ENCODE measurements at regions not wholly inside any gene's neighbourhood (a gene's known extent, or its start where the extent isn't known, plus 50 kb on each side); places are given as distances from the start of the nearest gene placed in this dataset.
"Not testable (repeated sequence)": the region's sequence is repeated elsewhere in the genome, so short reads cannot be mapped to it uniquely, and the experiment has no call there.

GRCh38 chr6:81585686-81586085 lies 166.8 kb downstream of the TENT5A start:
- in situ Hi-C loops (cut with HindIII; ENCODE audit: low pct_unique_long_range_greater_than_20kb, low sequenced_read_pairs); DNase-seq (ENCODE audit: low read depth): not testable (repeated sequence)

- in situ Hi-C loops (cut with HindIII; ENCODE audit: low pct_unique_long_range_greater_than_20kb, low sequenced_read_pairs); DNase-seq (ENCODE audit: low read depth): not testable (repeated sequence)
Observed at GRCh38 chr6:81584156-81584555, 168.3 kb downstream of the TENT5A start.

- in situ Hi-C loops (cut with HindIII; ENCODE audit: low pct_unique_long_range_greater_than_20kb, low sequenced_read_pairs), result no loop called here
- DNase-seq (ENCODE audit: low read depth), result no peak
Observed at GRCh38 chr6:81575442-81575841, 177.0 kb downstream of the TENT5A start.

- in situ Hi-C loops (cut with HindIII; ENCODE audit: low pct_unique_long_range_greater_than_20kb, low sequenced_read_pairs), result no loop called here
- no peak for DNase-seq (ENCODE audit: low read depth)
Observed at GRCh38 chr6:81572020-81572419, 180.5 kb downstream of the TENT5A start.

GRCh38 chr6:81570681-81571080 lies 181.8 kb downstream of the TENT5A start:
- in situ Hi-C loops (cut with HindIII; ENCODE audit: low pct_unique_long_range_greater_than_20kb, low sequenced_read_pairs), result no loop called here
- no peak for DNase-seq (ENCODE audit: low read depth)

GRCh38 chr6:81568973-81569372 lies 183.5 kb downstream of the TENT5A start:
- in situ Hi-C loops (cut with HindIII; ENCODE audit: low pct_unique_long_range_greater_than_20kb, low sequenced_read_pairs), result no loop called here
- no peak for DNase-seq (ENCODE audit: low read depth)

GRCh38 chr6:81565071-81565470 lies 187.4 kb downstream of the TENT5A start:
- in situ Hi-C loops (cut with HindIII; ENCODE audit: low pct_unique_long_range_greater_than_20kb, low sequenced_read_pairs), result no loop called here
- DNase-seq (ENCODE audit: low read depth), result no peak

GRCh38 chr6:81564470-81565068 lies 187.9 kb downstream of the TENT5A start:
- in situ Hi-C loops (cut with HindIII; ENCODE audit: low pct_unique_long_range_greater_than_20kb, low sequenced_read_pairs), result no loop called here
- DNase-seq (ENCODE audit: low read depth), result no peak

- in situ Hi-C loops (cut with HindIII; ENCODE audit: low pct_unique_long_range_greater_than_20kb, low sequenced_read_pairs), result no loop called here
- peak; percentile 4 for DNase-seq (ENCODE audit: low read depth)
Observed at GRCh38 chr6:81562169-81562568, 190.3 kb downstream of the TENT5A start.

GRCh38 chr6:81561731-81562130 lies 190.8 kb downstream of the TENT5A start:
- no peak for DNase-seq (ENCODE audit: low read depth)
- in situ Hi-C loops (cut with HindIII; ENCODE audit: low pct_unique_long_range_greater_than_20kb, low sequenced_read_pairs), result no loop called here

- DNase-seq (ENCODE audit: low read depth), result peak; percentile 12
- in situ Hi-C loops (cut with HindIII; ENCODE audit: low pct_unique_long_range_greater_than_20kb, low sequenced_read_pairs), result no loop called here
Observed at GRCh38 chr6:81561071-81561564, 191.4 kb downstream of the TENT5A start.

- no peak for DNase-seq (ENCODE audit: low read depth)
- in situ Hi-C loops (cut with HindIII; ENCODE audit: low pct_unique_long_range_greater_than_20kb, low sequenced_read_pairs), result no loop called here
Observed at GRCh38 chr6:81557811-81558210, 194.7 kb downstream of the TENT5A start.

- no peak for DNase-seq (ENCODE audit: low read depth)
- in situ Hi-C loops (cut with HindIII; ENCODE audit: low pct_unique_long_range_greater_than_20kb, low sequenced_read_pairs), result no loop called here
Observed at GRCh38 chr6:81556551-81556950, 195.9 kb downstream of the TENT5A start.

GRCh38 chr6:81553216-81553615 lies 199.3 kb downstream of the TENT5A start:
- in situ Hi-C loops (cut with HindIII; ENCODE audit: low pct_unique_long_range_greater_than_20kb, low sequenced_read_pairs), result no loop called here

GRCh38 chr6:81552644-81553043 lies 199.8 kb downstream of the TENT5A start:
- in situ Hi-C loops (cut with HindIII; ENCODE audit: low pct_unique_long_range_greater_than_20kb, low sequenced_read_pairs), result no loop called here

More at GRCh38 chr6:81553216-81553615, 199.3 kb downstream of the TENT5A start:
- DNase-seq (ENCODE audit: low read depth), result no peak

GRCh38 chr6:81547149-81547548 lies 205.3 kb downstream of the TENT5A start:
- in situ Hi-C loops (cut with HindIII; ENCODE audit: low pct_unique_long_range_greater_than_20kb, low sequenced_read_pairs), result no loop called here
- no peak for DNase-seq (ENCODE audit: low read depth)

More at GRCh38 chr6:81552644-81553043, 199.8 kb downstream of the TENT5A start:
- DNase-seq (ENCODE audit: low read depth), result no peak

GRCh38 chr6:81534934-81535465 lies 217.5 kb downstream of the TENT5A start:
- no peak for DNase-seq (ENCODE audit: low read depth)
- in situ Hi-C loops (cut with HindIII; ENCODE audit: low pct_unique_long_range_greater_than_20kb, low sequenced_read_pairs), result no loop called here

- DNase-seq (ENCODE audit: low read depth), result no peak
- in situ Hi-C loops (cut with HindIII; ENCODE audit: low pct_unique_long_range_greater_than_20kb, low sequenced_read_pairs), result no loop called here
Observed at GRCh38 chr6:81531869-81532561, 220.5 kb downstream of the TENT5A start.

- in situ Hi-C loops (cut with HindIII; ENCODE audit: low pct_unique_long_range_greater_than_20kb, low sequenced_read_pairs), result no loop called here
- no peak for DNase-seq (ENCODE audit: low read depth)
Observed at GRCh38 chr6:81517455-81517854, 235.0 kb downstream of the TENT5A start.

Data from Caki2 (cell line).